ENCODE measurements at regions not wholly inside any gene's neighbourhood (a gene's known extent, or its start where the extent isn't known, plus 50 kb on each side); places are given as distances from the start of the nearest gene placed in this dataset.
"Not testable (repeated sequence)": the region's sequence is repeated elsewhere in the genome, so short reads cannot be mapped to it uniquely, and the experiment has no call there.

DNA sequence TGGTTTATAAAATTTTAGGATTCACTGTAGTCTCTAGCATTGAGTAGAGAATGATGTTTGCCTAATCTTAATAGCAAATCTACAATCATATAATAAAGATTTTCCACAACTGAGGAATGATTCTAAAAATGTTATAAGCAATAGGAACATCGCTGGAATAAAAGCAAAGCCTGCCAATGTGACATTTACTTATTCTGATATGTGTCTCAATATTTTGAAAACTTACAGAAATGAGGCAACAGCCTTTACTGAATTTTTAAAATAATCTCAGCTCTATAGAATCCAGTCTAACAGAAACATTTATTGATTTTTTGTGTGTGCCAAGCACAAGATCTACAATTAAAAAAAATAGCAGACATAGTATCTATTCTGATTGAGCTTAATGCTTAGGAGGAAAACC lies 303.7 kb upstream of the CCDC179 start:
- DNase-seq, result no peak

GRCh38 chr11:23166376-23166775 lies 306.1 kb upstream of the CCDC179 start:
- DNase-seq, result no peak

GRCh38 chr11:23179609-23180008 lies 319.3 kb upstream of the CCDC179 start:
- DNase-seq, result no peak

DNA sequence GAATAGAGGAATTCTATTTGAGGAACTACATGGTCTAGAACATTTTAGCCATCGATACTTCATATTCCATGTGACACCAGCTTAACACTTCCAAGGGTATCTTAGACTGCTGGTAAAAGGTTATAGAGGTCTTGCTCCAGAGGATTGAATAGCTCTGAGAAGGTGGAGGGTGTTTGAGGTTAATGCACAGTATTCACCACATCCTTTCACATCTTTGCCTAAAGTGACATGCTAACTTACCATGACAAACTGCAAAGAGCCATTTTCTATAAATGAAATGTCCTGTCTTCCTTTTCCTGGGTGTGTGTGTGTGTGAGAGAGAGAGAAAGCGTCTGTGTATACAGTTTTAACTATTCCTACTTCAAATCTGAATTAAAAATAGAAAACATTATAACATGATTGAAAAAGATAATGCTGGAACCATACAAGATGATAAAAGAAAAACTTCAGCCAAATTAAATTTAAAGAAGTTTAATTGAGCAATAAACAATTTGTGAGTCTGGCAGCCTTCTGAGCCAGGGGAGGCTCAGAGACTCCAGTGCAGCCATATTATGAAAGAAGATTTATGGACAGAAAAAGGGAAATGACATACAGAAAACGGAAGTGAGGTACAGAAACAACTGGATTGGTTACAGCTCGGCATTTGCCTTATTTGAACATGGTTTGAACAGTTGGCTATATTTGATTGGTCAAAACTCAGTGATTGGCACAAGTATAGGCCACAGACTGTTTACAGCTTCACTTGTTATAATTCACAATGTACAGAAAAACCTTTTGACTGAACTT lies 320.9 kb upstream of the CCDC179 start:
- DNase-seq, result no peak

- DNase-seq, result no peak
Measured at GRCh38 chr11:23192256-23192655, 332.0 kb upstream of the CCDC179 start.

DNA sequence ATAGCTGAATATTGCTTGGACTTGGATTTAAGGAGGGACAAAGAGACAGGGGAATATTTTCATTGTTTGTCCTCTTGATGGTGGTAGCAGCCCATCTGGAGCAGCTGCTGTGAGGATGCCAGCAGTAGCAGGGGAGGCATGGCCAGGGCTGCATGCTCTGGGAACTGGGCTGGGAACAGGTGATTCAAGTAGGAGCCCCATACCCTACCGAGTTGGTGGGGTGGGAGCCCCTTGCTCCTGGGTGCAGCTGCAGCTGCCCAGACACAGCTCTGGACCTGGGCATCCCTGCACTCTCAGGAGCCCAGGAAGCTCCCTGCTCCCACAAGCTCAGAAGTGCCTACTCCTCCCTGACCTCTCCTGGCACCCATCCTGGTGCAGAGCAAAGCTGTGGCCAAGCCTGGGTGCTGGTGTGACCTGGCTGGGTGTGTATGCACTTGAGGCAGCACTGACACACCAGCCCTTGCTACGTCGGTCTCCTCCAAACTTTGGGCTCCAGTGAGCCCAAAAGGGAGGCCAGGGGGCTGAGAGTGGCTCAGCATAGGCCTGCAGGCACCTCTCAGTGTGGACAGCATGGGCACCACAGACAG lies 341.8 kb upstream of the CCDC179 start:
- DNase-seq, result no peak

DNA sequence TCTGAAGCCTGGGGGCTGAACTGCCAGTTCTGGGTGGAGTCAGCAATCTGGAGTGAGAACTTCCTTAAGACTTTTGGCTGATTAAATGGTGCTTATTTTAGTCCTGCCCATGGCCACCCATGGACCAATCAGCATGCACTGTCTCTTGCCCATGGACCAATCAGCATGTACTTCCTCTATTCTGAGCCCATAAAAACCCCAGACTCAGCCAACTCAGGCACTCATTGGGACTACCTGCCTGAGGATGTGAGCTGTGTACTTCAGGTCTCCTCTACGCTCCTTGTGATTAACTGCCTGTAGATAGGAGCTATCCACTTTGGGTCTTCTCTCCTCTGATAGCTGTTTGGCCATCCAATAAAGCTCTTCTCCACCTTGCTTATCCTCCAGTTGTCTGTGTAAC lies 342.3 kb upstream of the CCDC179 start:
- no peak for DNase-seq

DNA sequence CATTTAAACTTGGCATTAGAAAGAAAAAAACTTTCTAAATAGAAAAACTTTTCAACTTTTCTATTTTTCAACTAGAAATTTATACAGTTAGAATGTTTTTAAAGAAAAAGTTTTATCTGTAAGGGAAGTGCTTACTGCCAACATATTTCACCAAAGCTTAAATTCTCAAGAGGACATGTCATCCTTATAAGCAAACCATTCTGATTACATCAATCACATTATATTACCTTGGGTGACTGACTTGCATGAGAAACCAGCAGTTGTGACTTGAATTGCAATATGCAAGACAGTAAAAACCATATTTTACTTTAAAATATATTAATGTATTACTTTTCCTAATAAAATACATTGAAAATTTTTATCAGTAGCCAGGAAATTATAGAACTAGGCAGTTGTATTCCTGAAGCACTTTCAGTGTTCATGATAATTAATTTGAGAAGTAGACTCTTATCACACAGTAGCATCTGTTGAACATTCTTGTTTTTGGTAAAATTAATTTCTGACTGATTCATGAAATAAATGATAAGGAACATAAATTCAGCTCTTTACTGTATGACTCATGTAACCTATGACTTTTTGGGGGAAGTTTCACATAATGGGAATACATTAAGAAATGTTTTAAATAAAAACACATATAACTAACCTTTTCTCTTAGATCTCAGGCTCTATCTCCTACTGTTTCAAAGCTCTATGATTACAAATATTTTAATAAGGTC lies 345.0 kb upstream of the CCDC179 start:
- DNase-seq, result no peak

DNA sequence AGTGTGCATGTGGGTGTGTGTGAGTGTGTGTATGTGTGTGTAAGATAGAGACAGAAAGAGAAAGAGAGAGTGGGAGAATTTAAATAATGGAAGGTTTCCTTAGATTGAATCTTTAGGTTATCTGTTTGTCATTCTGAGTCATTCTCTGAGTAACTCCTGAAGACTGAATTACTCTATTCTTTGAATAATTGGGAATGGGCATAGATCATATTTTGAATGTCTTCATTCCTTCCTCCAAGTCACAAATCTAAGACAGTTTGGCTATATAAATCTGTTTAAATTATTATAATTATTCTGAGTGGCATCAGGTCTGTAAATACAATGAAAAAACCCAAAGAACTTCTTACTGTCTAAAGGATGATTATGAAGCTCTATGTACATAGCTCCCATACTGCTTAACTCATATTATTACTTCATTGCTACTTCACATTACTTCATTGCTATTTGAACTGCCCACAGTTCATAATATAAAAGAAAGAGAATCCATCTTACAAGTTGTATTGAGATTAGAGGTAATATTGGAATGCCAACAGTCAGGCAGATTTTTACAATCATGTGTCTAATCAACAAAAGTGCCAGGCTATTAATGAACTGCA lies 346.6 kb upstream of the CCDC179 start:
- no peak for DNase-seq

DNA sequence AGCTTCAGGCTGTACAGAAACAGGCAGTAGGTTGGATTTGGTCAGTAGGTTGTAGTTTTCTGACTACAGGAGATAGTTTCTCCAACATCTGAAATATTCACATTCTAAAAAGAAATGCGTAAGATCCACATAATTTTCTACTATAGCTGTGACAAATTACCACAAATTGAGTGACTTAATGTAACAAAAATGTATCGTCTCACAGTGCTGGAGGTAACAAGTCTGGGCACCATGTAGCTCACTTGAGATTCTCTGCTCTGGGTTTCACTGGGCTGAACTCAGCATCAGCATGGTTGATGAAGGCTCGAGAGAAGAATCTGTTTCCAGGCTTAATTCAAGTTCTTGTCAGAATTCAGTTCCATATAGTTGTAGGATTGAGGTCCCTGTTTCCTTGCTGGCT lies 350.9 kb upstream of the CCDC179 start:
- no peak for DNase-seq

DNA sequence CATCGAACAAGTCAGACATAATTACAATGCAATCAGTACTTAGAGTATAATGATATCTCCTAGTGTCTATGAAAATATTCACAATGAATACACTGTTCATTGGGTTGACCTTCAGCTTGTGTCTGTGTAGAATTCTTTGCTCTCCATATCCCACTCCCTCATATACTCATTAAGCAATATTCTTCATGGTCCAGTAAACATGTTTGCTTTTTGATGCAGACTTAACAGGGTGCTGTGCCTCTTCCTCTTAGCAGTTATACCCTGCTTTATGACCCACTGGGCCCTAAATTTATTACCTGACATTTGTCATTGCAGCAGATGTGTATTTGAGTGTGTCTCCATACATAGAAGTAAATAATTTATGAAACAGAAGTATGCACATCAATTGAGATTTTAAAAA lies 352.5 kb upstream of the CCDC179 start:
- no peak for DNase-seq

DNA sequence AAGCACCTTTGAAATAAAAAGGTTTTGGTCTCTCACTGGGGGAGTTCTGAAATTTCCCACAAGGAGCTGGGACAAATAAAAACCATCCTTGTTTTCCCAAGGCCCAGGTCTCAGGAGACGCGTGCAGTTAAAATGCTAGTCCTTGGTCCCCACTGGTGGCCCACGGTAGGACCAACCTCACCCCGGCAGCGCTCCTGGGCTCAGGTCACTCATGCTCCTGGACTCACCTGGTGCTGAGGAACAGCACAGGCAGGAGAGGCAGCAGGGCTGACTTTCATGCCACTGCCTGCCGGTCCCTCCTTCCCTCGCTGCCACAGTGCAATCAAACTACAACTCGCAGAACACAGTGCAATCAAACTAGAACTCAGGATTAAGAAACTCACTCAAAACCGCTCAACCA lies 356.8 kb upstream of the CCDC179 start:
- DNase-seq, result no peak

DNA sequence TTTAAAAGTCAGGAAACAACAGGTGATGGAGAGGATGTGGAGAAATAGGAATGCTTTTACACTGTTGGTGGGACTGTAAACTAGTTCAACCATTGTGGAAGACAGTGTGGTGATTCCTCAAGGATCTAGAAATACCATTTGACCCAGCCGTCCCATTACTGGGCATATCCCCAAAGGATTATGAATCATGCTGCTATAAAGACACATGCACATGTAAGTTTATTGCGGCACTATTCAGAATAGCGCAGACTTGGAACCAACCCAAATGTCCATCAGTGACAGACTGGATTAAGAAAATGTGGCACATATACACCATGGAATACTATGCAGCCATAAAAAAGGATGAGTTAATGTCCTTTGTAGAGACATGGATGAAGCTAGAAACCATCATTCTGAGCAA lies 359.8 kb upstream of the CCDC179 start:
- DNase-seq, result not testable (repeated sequence)

GRCh38 chr11:23221366-23221765 lies 361.1 kb upstream of the CCDC179 start:
- DNase-seq, result no peak

DNA sequence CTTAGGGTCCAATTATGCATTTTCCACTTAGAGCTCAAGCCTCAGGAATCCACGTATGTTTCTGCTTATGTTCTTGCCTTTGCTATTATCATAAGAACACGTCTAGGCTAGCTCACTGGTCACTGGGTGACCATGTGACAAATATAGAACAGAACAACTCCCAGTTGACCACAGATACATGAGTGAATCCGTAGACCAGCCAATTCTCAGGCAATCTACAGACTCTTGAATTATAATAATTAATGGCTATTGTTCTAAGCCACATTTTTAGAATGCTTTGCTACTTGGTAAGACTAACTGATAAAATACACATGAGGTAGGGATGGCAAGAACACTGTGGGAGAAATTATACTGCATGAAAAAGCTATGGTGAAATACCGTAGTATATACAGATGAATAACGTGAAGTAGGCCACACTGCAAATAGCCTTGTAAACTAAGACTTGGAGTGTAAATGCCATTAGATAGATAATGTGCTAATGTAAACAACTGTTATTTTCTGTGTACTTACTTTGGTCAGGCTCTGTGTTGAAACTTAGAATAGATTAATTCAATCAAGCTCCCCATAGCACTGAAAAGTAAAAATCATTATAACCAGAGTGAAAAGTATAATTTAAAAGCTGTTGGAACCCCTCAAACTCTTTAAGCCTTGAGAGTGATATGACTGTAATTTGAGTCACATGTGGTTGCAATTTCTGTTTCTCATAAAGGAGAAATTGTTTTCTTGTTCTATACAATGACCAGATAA lies 366.2 kb upstream of the CCDC179 start:
- DNase-seq, result no peak

GRCh38 chr11:23227078-23227445 lies 366.8 kb upstream of the CCDC179 start:
- no peak for DNase-seq

- no peak for DNase-seq
Measured at GRCh38 chr11:23232652-23233051, 372.4 kb upstream of the CCDC179 start.

DNA sequence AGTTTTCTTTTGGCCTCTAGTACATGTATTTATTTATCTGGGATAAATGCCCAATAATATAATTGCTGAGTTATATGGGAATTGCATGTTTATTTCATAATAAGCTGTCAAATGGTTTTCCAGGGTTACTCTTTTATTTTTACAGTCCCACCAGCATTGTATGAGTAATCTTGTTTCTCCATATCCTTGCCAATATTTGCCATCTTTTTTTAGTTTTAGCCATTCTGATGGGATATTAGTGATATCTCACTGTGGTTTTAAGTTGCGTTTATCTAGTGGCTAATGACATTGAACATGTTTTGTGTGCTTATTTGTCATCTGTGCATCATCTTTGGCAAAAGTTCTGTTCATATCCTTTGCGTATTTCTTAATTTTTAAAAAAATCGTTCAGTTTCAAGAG lies 372.8 kb upstream of the CCDC179 start:
- DNase-seq, result no peak

DNA sequence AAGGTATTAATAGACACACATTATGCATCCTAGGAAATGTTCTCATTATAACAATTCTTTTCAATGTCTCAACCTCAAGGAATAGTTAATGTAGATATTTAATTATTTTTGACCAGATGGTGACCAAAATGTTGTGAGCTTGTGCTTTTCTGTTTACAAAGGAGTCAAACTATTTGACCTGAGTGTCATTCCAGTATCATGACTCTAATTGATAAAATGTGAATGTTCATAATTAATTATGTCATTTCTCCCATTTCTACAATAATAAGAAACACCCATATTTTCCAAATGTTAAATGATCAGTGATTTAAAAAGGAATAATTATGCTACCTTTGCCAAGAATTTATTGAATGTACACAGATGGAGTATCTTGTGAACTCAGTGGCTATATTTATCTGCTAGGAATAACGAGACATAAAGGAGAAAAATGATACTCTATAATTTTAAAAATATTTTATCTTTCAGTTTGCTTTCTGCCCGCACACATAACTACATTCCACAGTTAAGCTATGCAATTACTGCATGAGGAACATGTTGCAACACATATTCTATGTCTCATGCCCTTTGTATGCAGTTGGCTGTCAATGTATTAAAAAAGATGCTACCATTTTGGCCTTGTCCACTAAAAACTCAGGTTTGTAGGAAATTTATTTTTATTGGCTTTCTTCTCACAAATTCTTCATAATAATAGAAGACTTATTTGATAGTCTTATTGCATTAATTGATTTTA lies 376.7 kb upstream of the CCDC179 start:
- no peak for DNase-seq

- no peak for DNase-seq
Measured at GRCh38 chr11:23252426-23252825, 392.2 kb upstream of the CCDC179 start.

DNA sequence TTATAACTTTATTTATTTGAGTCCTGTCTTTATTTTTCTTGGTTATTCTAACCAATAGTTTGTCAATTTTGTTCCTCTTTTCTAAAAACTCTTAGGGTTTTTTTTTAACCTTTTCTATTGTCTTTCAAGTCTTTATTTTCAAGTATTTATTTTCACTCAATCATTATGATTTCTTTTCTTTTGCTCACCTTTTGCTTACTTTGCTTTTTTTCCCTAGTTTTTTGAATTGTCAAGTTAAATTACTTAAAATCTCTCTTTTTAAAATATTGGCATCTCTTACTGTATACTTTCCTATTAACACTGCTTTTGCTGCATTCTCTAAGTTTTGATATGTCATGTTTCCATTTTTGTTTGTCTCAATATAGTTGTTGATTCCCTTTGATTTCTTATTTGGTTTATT lies 396.8 kb upstream of the CCDC179 start:
- DNase-seq, result no peak

DNA sequence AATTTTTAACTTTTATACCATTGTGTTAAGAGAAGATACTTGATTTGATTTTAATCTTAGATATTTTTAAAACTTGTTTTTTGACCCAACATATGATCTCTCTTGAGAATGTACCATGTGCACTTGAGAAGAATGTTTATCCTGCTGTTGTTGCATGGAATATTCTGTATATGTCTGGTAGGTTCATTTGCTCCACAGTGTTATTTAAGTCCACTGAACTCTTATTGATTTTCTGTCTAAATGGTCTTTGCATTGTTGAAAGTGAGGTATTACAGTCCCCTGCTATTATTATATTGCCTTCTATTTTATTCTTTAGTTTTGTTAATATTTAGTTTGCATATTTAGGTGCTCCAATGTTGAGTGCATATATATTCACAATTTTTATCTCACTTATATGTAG lies 397.3 kb upstream of the CCDC179 start:
- no peak for DNase-seq

DNA sequence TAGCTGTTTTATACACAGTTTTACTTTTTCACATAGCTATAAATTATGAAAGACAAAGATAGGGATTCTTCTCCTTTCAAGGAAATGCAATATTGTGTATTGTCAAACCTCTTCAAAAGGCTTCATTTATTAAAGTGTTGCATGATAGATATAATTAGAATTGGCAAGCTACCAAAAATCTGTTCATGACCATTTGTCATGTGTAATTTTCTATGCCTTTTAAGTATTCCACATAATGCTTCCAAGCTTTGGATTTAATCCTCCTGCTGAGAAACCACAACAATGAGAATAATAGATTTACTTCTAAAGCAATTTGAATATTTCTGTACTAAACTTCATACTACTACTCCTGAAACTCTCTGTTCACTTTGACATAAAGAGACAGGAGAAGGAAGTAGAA lies 403.2 kb upstream of the CCDC179 start:
- DNase-seq, result no peak
